Osteocyte (in vitro differentiated cells): ENCODE measurements at regions not wholly inside any gene's neighbourhood (a gene's known extent, or its start where the extent isn't known, plus 50 kb on each side); places are given as distances from the start of the nearest gene placed in this dataset.

Experiments
- DNase-seq: peaks from one replicate; pipeline ENCODE4 v3.0.0; 2021; ENCODE audit warnings: mixed read lengths; ENCODE audit not compliant: unreplicated experiment; ENCODE audit errors: extremely low spot score
- H3K27ac Mint-ChIP-seq: one replicate; pipeline ENCODE4 v1.8.0; 2021; ENCODE audit warnings: mild to moderate bottlenecking, mixed read lengths; ENCODE audit not compliant: unreplicated experiment
- H3K27me3 Mint-ChIP-seq: one replicate; pipeline ENCODE4 v1.8.0; 2021; ENCODE audit warnings: mixed read lengths; ENCODE audit not compliant: unreplicated experiment
- H3K36me3 Mint-ChIP-seq: one replicate; pipeline ENCODE4 v1.8.0; 2021; ENCODE audit warnings: mixed read lengths; ENCODE audit not compliant: unreplicated experiment
- H3K4me1 Mint-ChIP-seq: one replicate; pipeline ENCODE4 v1.8.0; 2021; ENCODE audit warnings: mixed read lengths; ENCODE audit not compliant: unreplicated experiment
- H3K4me3 Mint-ChIP-seq: one replicate; pipeline ENCODE4 v1.8.0; 2021; ENCODE audit warnings: mild to moderate bottlenecking, moderate library complexity, mixed read lengths; ENCODE audit not compliant: unreplicated experiment
- H3K9me3 Mint-ChIP-seq: one replicate; pipeline ENCODE4 v1.8.0; 2021; ENCODE audit warnings: mixed read lengths; ENCODE audit not compliant: unreplicated experiment
- CTCF ChIP-seq: fragments of 200-600 bp; sonication (generic); IDR thresholded peaks from 2 replicates; pipeline ENCODE4 v1.5.0; 2021; ENCODE audit warnings: antibody characterized with exemption, mild to moderate bottlenecking, moderate library complexity

- H3K27me3 Mint-ChIP-seq, result no peaks in the 10 kb centered on the region
- no peak overlapping the region for H3K4me3 Mint-ChIP-seq
- H3K9me3 Mint-ChIP-seq, result no peaks in the 10 kb centered on the region
- no peaks in the 10 kb centered on the region for H3K36me3 Mint-ChIP-seq
- DNase-seq, result no peak
- H3K27ac Mint-ChIP-seq, result no peak overlapping the region
- peaks cover 19% of the 10 kb centered on the region for H3K4me1 Mint-ChIP-seq
- no peak for TF ChIP-seq CTCF
Measured at GRCh38 chr11:19441288-19441687, 200.5 kb upstream of the E2F8 start.

GRCh38 chr11:19437760-19438159 lies 197.0 kb upstream of the E2F8 start:
- Mint-ChIP-seq H3K27me3 (no peaks in the 10 kb centered on the region), H3K9me3 (peaks cover 4% of the 10 kb centered on the region), H3K27ac (no peak overlapping the region), H3K4me1 (peaks cover 18% of the 10 kb centered on the region), H3K4me3 (no peak overlapping the region), H3K36me3 (no peaks in the 10 kb centered on the region)
- TF ChIP-seq CTCF, result no peak
- DNase-seq, result no peak

GRCh38 chr11:19436932-19437331 lies 196.2 kb upstream of the E2F8 start:
- no peaks in the 10 kb centered on the region for H3K27me3 Mint-ChIP-seq
- no peaks in the 10 kb centered on the region for H3K36me3 Mint-ChIP-seq
- no peak for TF ChIP-seq CTCF
- no peak overlapping the region for H3K27ac Mint-ChIP-seq
- peaks cover 4% of the 10 kb centered on the region for H3K9me3 Mint-ChIP-seq
- no peak for DNase-seq
- H3K4me1 Mint-ChIP-seq, result peaks cover 15% of the 10 kb centered on the region
- H3K4me3 Mint-ChIP-seq, result no peak overlapping the region

GRCh38 chr11:19435306-19435989 lies 194.7 kb upstream of the E2F8 start:
- Mint-ChIP-seq H3K27ac (no peak overlapping the region), H3K27me3 (peaks cover 7% of the 10 kb centered on the region), H3K4me1 (peaks cover 13% of the 10 kb centered on the region), H3K36me3 (no peaks in the 10 kb centered on the region), H3K4me3 (no peak overlapping the region), H3K9me3 (peaks cover 4% of the 10 kb centered on the region)
- TF ChIP-seq CTCF, result no peak
- DNase-seq, result no peak

- no peak for TF ChIP-seq CTCF
- no peak for DNase-seq
- Mint-ChIP-seq H3K4me3 (no peak overlapping the region), H3K27me3 (peaks cover 11% of the 10 kb centered on the region), H3K4me1 (peaks cover 13% of the 10 kb centered on the region), H3K27ac (no peak overlapping the region), H3K9me3 (peaks cover 4% of the 10 kb centered on the region), H3K36me3 (no peaks in the 10 kb centered on the region)
Measured at GRCh38 chr11:19433791-19434190, 193.0 kb upstream of the E2F8 start.
